NCI-H2081 treated with DMSO at 0.1 percent for 48 hours (cell line): ENCODE measurements at regions not wholly inside any gene's neighbourhood (a gene's known extent, or its start where the extent isn't known, plus 50 kb on each side); places are given as distances from the start of the nearest gene placed in this dataset.

Source experiments
- DNase-seq: peaks from one replicate; lab custom pipeline; 2025; lab: John Stamatoyannopoulos, UW

GRCh38 chr3:44055951-44056350, 185.7 kb upstream of the TOPAZ1 start:
- no peak for DNase-seq

- no peak for DNase-seq
Observed at GRCh38 chr3:44056446-44057240, 185.0 kb upstream of the TOPAZ1 start.

GRCh38 chr3:44058022-44058867, 183.4 kb upstream of the TOPAZ1 start:
- no peak for DNase-seq

- DNase-seq, result no peak
Observed at GRCh38 chr3:44058868-44059203, 182.8 kb upstream of the TOPAZ1 start.

- DNase-seq, result no peak
Observed at GRCh38 chr3:44060164-44060563, 181.5 kb upstream of the TOPAZ1 start.

GRCh38 chr3:44061268-44061667, 180.4 kb upstream of the TOPAZ1 start:
- DNase-seq, result no peak

- no peak for DNase-seq
Observed at GRCh38 chr3:44061961-44062360, 179.7 kb upstream of the TOPAZ1 start.

GRCh38 chr3:44065311-44066094, 176.2 kb upstream of the TOPAZ1 start:
- no peak for DNase-seq

- DNase-seq, result no peak
Observed at GRCh38 chr3:44066806-44067205, 174.9 kb upstream of the TOPAZ1 start.

- no peak for DNase-seq
Observed at GRCh38 chr3:44067431-44067830, 174.3 kb upstream of the TOPAZ1 start.

GRCh38 chr3:44068753-44069152, 172.9 kb upstream of the TOPAZ1 start:
- DNase-seq, result no peak

GRCh38 chr3:44069276-44069675, 172.4 kb upstream of the TOPAZ1 start:
- DNase-seq, result no peak

GRCh38 chr3:44070841-44071546, 170.7 kb upstream of the TOPAZ1 start:
- DNase-seq, result no peak

GRCh38 chr3:44072601-44073540, 168.8 kb upstream of the TOPAZ1 start:
- no peak for DNase-seq

- DNase-seq, result no peak
Observed at GRCh38 chr3:44074181-44074580, 167.5 kb upstream of the TOPAZ1 start.

GRCh38 chr3:44076221-44076829, 165.4 kb upstream of the TOPAZ1 start:
- DNase-seq, result no peak

GRCh38 chr3:44077267-44077666, 164.4 kb upstream of the TOPAZ1 start:
- no peak for DNase-seq

- DNase-seq, result no peak
Observed at GRCh38 chr3:44078863-44079262, 162.8 kb upstream of the TOPAZ1 start.

GRCh38 chr3:44079916-44080315, 161.8 kb upstream of the TOPAZ1 start:
- DNase-seq, result no peak

- no peak for DNase-seq
Observed at GRCh38 chr3:44080474-44081072, 161.1 kb upstream of the TOPAZ1 start.
